ENCODE measurements at regions not wholly inside any gene's neighbourhood (a gene's known extent, or its start where the extent isn't known, plus 50 kb on each side); places are given as distances from the start of the nearest gene placed in this dataset.

DNA sequence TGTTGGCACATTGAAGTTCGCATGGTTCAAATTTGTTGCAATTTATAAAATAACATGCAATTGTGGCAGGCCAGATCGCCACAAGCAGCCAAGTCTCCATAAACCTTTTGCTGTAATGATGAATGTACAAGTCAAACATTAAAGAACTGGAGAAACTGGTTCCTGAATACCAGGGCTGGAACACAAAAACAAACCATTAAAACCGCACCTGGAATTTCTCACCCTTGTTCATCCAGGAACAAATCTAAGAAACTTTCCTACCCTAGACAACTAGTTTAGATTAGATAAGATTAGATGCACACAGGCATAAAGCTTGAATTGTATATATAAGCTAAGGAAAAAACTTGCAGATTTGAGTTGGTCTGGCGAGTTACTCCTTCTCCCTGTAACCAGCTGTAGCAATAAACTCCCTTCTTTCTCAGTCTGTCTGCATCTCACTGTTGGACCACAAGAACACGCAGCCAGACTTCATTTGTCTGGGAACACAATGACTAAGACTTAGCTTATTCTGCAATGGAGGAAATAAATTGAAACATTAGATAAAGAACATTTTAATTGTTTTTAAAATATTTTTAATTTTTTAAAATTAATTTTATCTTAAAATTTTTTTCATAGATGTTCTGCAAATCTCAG lies 1835.5 kb upstream of the LRRTM1 start:
- H3K4me2 ChIP-seq (ENCODE audit: low read depth, low read length) = no peak overlapping the region
- H3K4me3 ChIP-seq (ENCODE audit: low read length) = no peak overlapping the region
- no peak for DNase-seq
- H3F3A ChIP-seq (ENCODE audit: insufficient read depth, low read length) = no peaks in the 10 kb centered on the region
- no peak for TF ChIP-seq EZH2phosphoT487 (IDR thresholded peaks at IDR 0.05; ENCODE audit: low read length)
- TF ChIP-seq, protein P1, sequence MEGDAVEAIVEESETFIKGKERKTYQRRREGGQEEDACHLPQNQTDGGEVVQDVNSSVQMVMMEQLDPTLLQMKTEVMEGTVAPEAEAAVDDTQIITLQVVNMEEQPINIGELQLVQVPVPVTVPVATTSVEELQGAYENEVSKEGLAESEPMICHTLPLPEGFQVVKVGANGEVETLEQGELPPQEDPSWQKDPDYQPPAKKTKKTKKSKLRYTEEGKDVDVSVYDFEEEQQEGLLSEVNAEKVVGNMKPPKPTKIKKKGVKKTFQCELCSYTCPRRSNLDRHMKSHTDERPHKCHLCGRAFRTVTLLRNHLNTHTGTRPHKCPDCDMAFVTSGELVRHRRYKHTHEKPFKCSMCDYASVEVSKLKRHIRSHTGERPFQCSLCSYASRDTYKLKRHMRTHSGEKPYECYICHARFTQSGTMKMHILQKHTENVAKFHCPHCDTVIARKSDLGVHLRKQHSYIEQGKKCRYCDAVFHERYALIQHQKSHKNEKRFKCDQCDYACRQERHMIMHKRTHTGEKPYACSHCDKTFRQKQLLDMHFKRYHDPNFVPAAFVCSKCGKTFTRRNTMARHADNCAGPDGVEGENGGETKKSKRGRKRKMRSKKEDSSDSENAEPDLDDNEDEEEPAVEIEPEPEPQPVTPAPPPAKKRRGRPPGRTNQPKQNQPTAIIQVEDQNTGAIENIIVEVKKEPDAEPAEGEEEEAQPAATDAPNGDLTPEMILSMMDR (IDR thresholded peaks at IDR 0.05; ENCODE audit: low read length) = no peak
- no peak for TF ChIP-seq EZH2 (optimal IDR thresholded peaks at IDR 0.05; ENCODE audit: low read depth, low read length)
- H2AFZ ChIP-seq (ENCODE audit: low read length) = no peak overlapping the region
- H3K9ac ChIP-seq (ENCODE audit: low read length) = no peak overlapping the region
- no peaks in the 10 kb centered on the region for H3K27me3 ChIP-seq (replicated peaks; ENCODE audit: insufficient read depth, low read length)
- H3K36me3 ChIP-seq (replicated peaks; ENCODE audit: insufficient read depth, low read length) = no peaks in the 10 kb centered on the region
- H3K4me1 ChIP-seq (ENCODE audit: low read length) = no peaks in the 10 kb centered on the region
- H3K9me3 ChIP-seq (replicated peaks; ENCODE audit: insufficient read depth, low read length) = no peaks in the 10 kb centered on the region
- H4K20me1 ChIP-seq (ENCODE audit: insufficient read depth, low read length) = no peaks in the 10 kb centered on the region
- no peaks in the 10 kb centered on the region for H3K79me2 ChIP-seq (ENCODE audit: low read length)
- no peaks in the 10 kb centered on the region for H3K9me2 ChIP-seq (replicated peaks; ENCODE audit: insufficient read depth, low read length)
- H3K27ac ChIP-seq (ENCODE audit: low read length) = no peak overlapping the region

DNA sequence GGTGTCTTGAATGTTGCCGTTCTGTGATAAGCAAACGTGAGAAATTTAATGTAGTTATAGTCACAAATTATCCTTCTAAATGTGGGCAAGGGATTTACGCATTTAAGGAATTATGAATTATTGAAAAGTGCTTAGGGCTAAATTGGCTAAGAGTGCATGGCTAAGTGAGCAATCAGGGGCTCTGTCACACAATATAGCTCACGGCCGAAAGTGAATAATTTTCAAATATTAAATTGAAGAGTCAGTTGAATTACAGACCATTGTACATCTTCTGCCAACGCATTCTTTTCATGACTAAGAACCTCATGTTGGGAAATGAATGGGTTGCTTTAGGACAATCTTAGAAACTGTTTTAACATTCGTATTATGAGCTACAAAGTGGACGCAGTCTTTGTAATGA lies 1832.9 kb upstream of the LRRTM1 start:
- TF ChIP-seq EZH2 (optimal IDR thresholded peaks at IDR 0.05; ENCODE audit: low read depth, low read length) (no peak), EZH2phosphoT487 (IDR thresholded peaks at IDR 0.05; ENCODE audit: low read length) (no peak)
- TF ChIP-seq, protein P1 (IDR thresholded peaks at IDR 0.05; ENCODE audit: low read length) = no peak
- no peaks in the 10 kb centered on the region for H4K20me1 ChIP-seq (ENCODE audit: insufficient read depth, low read length)
- H3K9ac ChIP-seq (ENCODE audit: low read length) = no peak overlapping the region

DNA sequence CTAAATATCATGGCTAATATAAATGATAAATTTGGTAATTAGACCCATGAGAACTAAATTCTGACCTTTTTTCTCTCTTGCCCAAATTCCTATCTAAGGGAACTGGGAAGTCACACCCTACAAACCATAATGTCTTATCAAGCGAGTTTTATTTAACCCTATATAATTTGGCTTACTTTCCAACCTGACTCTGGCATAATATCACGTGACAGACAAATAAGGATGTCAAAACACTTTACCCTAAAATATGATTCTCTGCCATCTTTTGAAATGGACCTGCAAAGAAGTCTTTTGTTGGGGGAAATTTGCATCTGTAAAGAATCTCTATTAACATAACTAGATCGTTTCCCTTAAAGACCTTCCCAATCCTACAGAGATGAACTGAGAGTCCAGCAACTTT lies 1823.5 kb upstream of the LRRTM1 start:
- Histone ChIP-seq H3F3A (ENCODE audit: insufficient read depth, low read length) (no peaks in the 10 kb centered on the region), H3K9me2 (replicated peaks; ENCODE audit: insufficient read depth, low read length) (no peaks in the 10 kb centered on the region), H4K20me1 (ENCODE audit: insufficient read depth, low read length) (no peaks in the 10 kb centered on the region), H2AFZ (ENCODE audit: low read length) (no peak overlapping the region), H3K9ac (ENCODE audit: low read length) (no peak overlapping the region), H3K79me2 (ENCODE audit: low read length) (no peaks in the 10 kb centered on the region), H3K27me3 (replicated peaks; ENCODE audit: insufficient read depth, low read length) (no peaks in the 10 kb centered on the region), H3K4me1 (ENCODE audit: low read length) (no peaks in the 10 kb centered on the region), H3K27ac (ENCODE audit: low read length) (no peak overlapping the region), H3K4me3 (ENCODE audit: low read length) (no peak overlapping the region), H3K9me3 (replicated peaks; ENCODE audit: insufficient read depth, low read length) (no peaks in the 10 kb centered on the region), H3K36me3 (replicated peaks; ENCODE audit: insufficient read depth, low read length) (no peaks in the 10 kb centered on the region), H3K4me2 (ENCODE audit: low read depth, low read length) (no peak overlapping the region)
- TF ChIP-seq, protein P1 (IDR thresholded peaks at IDR 0.05; ENCODE audit: low read length) = no peak
- TF ChIP-seq EZH2phosphoT487 (IDR thresholded peaks at IDR 0.05; ENCODE audit: low read length) (no peak), EZH2 (optimal IDR thresholded peaks at IDR 0.05; ENCODE audit: low read depth, low read length) (no peak)
- DNase-seq = no peak

More for the DNA sequence above, 1832.9 kb upstream of the LRRTM1 start:
- Histone ChIP-seq H3K4me2 (ENCODE audit: low read depth, low read length) (no peak overlapping the region), H3K9me3 (replicated peaks; ENCODE audit: insufficient read depth, low read length) (no peaks in the 10 kb centered on the region), H3K36me3 (replicated peaks; ENCODE audit: insufficient read depth, low read length) (no peaks in the 10 kb centered on the region), H3K4me1 (ENCODE audit: low read length) (no peaks in the 10 kb centered on the region), H3K79me2 (ENCODE audit: low read length) (no peaks in the 10 kb centered on the region), H3F3A (ENCODE audit: insufficient read depth, low read length) (no peaks in the 10 kb centered on the region), H3K9me2 (replicated peaks; ENCODE audit: insufficient read depth, low read length) (no peaks in the 10 kb centered on the region), H3K27me3 (replicated peaks; ENCODE audit: insufficient read depth, low read length) (no peaks in the 10 kb centered on the region), H3K4me3 (ENCODE audit: low read length) (no peak overlapping the region), H2AFZ (ENCODE audit: low read length) (no peak overlapping the region), H3K27ac (ENCODE audit: low read length) (no peak overlapping the region)
- DNase-seq = no peak
